GM21360 (cell line): ENCODE measurements at regions not wholly inside any gene's neighbourhood (a gene's known extent, or its start where the extent isn't known, plus 50 kb on each side); places are given as distances from the start of the nearest gene placed in this dataset.

ENCODE experiments used
- ATAC-seq: cut with Tn5 transposase; IDR thresholded peaks from one replicate; pipeline ENCODE4 v1.9.1; 2021; ENCODE audit warnings: mild to moderate bottlenecking, moderate library complexity; ENCODE audit not compliant: unreplicated experiment

GRCh38 chr18:24663026-24663425, 202.6 kb downstream of the HRH4 start:
- ATAC-seq: no peak

DNA sequence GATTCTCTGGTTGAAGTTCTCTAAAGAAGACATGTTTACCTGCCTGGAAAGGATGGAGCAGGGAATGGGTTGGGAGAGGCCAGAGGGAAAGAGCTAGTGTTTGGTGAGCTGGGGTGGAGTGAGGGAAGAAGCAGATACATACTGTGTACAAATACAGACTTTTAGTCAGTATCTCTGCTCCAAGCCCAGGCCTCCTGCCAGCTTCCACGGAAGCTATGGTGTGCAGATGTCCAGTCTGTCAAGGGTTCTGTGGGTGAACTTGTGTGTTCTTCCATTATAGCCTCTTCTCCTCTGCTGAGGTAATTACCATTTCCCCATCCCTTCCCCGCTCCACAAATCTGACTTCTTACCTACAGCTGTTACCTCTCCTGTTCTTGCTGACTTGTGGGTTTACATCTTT, 208.6 kb downstream of the HRH4 start:
- ATAC-seq: no peak

GRCh38 chr18:24669502-24669901, 209.1 kb downstream of the HRH4 start:
- no peak for ATAC-seq

GRCh38 chr18:24672165-24672941, 211.9 kb downstream of the HRH4 start:
- no peak for ATAC-seq

- ATAC-seq: no peak
Measured at GRCh38 chr18:24674200-24674599, 213.8 kb downstream of the HRH4 start.

DNA sequence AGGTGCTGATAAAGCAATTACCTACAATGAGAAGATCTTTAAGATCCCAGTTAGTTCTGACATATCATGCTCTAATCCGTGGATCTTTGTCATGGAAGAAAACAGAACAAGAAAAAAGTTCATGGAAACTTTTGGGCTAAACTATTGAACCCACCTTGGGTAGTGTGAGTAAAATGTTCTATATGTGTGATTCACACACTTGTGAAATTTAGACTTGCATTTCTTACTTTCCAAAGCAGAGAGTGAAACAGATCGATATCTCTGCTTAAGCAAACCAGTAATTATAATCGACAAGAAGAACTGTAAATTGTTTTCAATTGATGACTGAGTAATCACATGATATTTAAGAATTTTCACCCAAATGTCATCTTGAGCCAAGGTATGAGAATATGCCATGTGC, 214.2 kb downstream of the HRH4 start:
- no peak for ATAC-seq

DNA sequence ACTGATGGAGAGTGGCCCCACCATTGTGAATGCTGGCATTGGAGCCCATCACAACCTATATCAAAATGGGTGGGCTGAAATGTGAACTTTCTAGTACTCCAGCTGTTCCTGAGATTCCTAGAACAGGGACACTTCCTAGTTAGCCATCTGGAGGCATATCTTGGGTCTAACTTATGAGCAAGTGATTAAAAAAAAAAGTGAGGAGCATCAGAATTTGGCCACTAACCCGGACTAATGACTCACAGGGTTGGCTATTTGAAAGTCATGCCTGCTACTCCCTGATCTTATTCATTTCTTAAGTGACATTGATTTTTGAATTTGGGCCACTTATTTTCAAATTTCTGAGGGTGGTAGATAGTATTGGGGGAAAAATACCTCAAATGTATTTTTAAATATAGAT, 216.6 kb downstream of the HRH4 start:
- ATAC-seq: no peak

DNA sequence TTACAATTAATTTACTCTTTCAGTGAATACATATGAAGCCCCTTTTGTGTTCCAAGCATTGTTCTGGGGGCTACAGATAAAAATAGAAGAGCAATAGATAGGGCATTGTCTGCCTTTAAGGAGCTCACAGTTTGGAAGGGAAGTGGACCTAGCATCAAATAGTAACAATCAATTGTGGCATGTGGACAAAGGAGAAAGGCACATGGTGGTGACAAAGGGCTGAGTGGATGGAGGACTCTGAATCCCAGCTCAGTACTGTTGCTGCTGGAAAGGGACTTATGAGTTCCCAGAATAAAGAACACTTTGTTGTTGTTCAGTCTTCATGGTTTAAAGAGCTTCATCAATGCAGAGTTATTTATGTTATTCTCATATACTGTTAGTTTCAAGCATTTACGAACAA, 217.7 kb downstream of the HRH4 start:
- no peak for ATAC-seq

DNA sequence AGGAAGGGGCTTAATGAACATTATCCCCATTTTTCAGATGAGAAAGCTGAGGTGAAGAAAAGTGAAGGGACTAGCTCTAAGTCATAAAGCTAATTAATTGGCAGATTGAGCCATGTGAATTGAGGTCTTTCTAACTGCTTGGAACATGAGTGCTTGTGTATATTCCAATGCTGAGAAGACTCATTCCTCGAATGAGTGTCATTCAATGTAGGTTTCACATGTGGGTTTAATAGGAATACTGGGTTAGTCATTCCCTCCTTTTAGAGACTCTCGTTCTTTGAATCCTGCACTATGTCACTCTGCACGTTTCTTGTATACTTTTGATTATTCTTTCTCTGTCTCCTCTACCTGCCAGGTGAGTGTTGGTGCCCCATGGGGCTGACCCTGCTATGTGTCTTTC, 218.2 kb downstream of the HRH4 start:
- no peak for ATAC-seq

- ATAC-seq: no peak
Measured at GRCh38 chr18:24679062-24679461, 218.6 kb downstream of the HRH4 start.

- ATAC-seq: no peak
Measured at GRCh38 chr18:24683925-24684324, 223.5 kb downstream of the HRH4 start.

GRCh38 chr18:24685254-24685959, 225.0 kb downstream of the HRH4 start:
- no peak for ATAC-seq

DNA sequence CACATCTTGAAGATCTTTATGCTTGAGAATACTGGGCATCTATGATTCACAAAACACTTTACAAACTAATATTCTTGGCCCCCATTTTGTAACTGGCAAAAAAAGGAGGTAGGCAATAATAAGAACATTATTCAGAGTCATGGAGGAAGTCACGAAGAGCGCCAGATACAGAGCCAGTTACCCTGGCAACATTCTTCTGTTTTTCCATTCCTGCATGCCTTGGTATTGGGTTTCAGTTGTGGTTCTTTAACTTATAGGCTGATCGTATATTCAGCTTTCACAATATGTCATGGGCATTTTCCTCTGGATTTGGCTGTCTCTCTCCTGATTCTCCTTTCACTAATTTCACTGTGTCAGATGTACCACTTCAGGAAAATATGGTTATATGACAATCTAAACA, 234.7 kb downstream of the HRH4 start:
- ATAC-seq: no peak

DNA sequence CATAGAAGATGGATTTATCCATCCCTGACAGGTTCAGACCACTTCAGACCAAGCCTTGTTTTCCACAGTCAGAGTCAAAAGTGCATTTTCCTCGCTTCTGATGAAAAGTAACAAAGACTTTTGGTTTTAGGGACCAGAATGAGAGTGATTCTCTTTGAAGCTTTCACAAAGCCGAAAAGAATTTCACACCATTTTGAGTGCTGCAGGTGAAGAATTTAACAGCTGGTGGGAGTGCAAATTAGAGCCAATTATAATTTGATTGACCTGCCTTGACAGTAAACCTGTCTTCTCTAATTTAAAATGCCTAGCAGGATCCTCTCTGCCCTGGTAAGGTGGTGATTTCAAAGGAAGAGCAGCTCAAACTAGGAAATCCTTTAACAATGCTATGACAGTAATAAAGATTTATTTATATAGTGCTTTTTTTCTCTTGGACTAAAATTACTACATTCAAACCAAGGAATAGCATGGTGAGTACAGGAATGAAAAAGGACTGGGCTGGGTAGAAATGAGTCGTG, 241.6 kb downstream of the HRH4 start:
- ATAC-seq: no peak

GRCh38 chr18:24703316-24703715, 242.9 kb downstream of the HRH4 start:
- ATAC-seq: no peak

DNA sequence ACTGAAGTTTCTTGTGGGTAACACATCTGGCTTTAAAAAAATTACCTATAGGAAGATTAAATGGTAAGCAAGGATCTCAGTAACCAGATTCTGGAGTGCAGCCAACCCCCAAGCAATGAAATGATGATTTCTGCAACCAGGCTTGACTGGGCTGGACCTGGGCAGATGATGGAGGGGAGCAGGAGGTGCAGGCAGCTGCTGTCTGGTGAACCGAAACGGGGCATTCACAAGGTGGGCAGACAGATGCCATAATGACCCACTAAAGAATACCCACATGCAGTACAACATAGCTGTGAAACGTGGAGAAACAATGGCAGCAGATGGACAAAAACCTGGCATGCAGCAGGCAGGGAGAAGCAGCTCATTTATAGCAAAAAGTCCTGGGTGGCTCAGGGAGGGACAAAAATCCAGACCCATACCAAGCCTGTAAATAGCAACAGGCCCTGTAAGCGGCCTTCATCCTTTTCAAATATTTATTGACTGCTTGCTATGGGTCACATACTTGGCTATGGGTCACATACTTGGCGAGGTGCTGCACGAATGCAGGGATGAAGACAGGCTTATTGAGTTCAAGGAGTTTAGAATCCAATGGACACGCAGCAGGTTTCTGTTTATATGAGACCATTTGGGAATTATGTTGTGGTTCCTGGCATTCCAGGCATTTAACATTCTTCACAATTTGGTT, 244.7 kb downstream of the HRH4 start:
- no peak for ATAC-seq

DNA sequence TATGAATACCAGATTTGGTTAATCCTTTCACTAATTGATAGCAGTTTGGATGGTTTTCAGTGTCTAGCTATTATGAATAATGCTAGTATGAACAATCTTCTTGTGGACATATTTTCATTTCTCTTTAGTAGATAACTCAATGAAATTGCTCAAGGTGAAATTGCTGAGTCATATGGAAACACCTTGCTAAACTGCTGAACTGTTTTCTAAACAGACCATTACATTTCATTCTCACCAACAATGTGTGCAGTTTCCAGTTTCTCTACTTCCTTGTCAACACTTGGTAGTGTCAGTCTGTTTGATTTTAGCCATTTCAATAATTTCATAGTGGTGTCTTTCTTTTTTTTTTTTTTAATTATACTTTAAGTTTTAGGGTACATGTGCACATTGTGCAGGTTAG, 250.0 kb downstream of the HRH4 start:
- ATAC-seq: no peak

DNA sequence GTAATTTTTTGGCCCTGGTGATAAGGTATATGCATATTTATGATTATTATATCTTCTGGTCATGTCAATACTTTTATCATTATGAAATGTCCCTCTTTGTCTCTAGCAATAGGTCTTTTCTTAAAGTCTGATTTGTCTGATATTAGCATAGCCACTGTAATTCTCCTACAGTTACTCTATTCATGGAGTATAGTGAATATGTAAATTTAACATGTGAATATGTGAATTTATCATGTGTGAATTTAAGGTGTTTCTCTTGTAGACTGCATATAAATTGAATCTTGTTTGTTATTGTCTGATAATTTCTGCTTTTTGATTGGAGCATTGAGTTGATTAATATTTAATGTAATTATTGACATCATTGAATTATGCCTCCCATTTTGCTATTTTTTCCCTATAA, 259.4 kb downstream of the HRH4 start:
- ATAC-seq: no peak

- no peak for ATAC-seq
Measured at GRCh38 chr18:24721388-24721787, 261.0 kb downstream of the HRH4 start.

- no peak for ATAC-seq
Measured at GRCh38 chr18:24725644-24726415, 265.4 kb downstream of the HRH4 start.
